Mesenchymal stem cell (in vitro differentiated cells and primary cell): ENCODE measurements at regions not wholly inside any gene's neighbourhood (a gene's known extent, or its start where the extent isn't known, plus 50 kb on each side); places are given as distances from the start of the nearest gene placed in this dataset.
A peak's percentile ranks its signal among the peaks of the same experiment; 100 is the strongest.

ENCODE experiments used
- DNase-seq: peaks from one replicate; pipeline ENCODE4 v3.0.0-alpha.2; 2013
- H2AFZ ChIP-seq: one replicate; pipeline ENCODE4 v1.6.1; 2013; ENCODE audit warnings: low read depth, mild to moderate bottlenecking, control low read depth, inconsistent platforms, low read length, moderate library complexity
- H2AK5ac ChIP-seq: 2 replicates; pipeline ENCODE4 v1.6.1; 2013; ENCODE audit warnings: low read length, moderate library complexity, mild to moderate bottlenecking, inconsistent platforms; ENCODE audit not compliant: severe bottlenecking
- H2BK120ac ChIP-seq: one replicate; pipeline ENCODE4 v1.6.1; 2013; ENCODE audit warnings: low read depth, mild to moderate bottlenecking, inconsistent platforms, low read length, moderate library complexity
- H2BK12ac ChIP-seq, 2 experiments: one replicate each; pipeline ENCODE4 v1.6.1; 2013; ENCODE audit warnings: inconsistent platforms in 2 of 2, low read length in 2 of 2, mild to moderate bottlenecking in 2 of 2, moderate library complexity in 2 of 2, control low read depth in 1 of 2
- H2BK15ac ChIP-seq: one replicate; pipeline ENCODE4 v1.6.1; 2013; ENCODE audit warnings: mild to moderate bottlenecking, low read depth, inconsistent platforms; ENCODE audit not compliant: poor library complexity, severe bottlenecking
- H2BK5ac ChIP-seq: 2 replicates; pipeline ENCODE4 v1.6.1; 2013; ENCODE audit warnings: low read depth, mild to moderate bottlenecking, low read length, control low read depth, inconsistent platforms; ENCODE audit not compliant: poor library complexity, severe bottlenecking
- H3K14ac ChIP-seq, 2 experiments: one replicate each; pipeline ENCODE4 v1.6.1; 2013; ENCODE audit warnings: inconsistent platforms in 2 of 2, low read length in 2 of 2, control low read depth in 1 of 2, mild to moderate bottlenecking in 1 of 2, moderate library complexity in 1 of 2
- H3K18ac ChIP-seq, 2 experiments: one replicate each; pipeline ENCODE4 v1.6.1; 2013; ENCODE audit warnings: inconsistent platforms in 2 of 2, low read length in 2 of 2, control low read depth in 1 of 2, low read depth in 1 of 2, mild to moderate bottlenecking in 1 of 2
- H3K23ac ChIP-seq, 2 experiments: one replicate each; pipeline ENCODE4 v1.6.1; 2013; ENCODE audit warnings: inconsistent platforms in 2 of 2, low read length in 2 of 2, mild to moderate bottlenecking in 2 of 2, moderate library complexity in 2 of 2, control low read depth in 1 of 2
- H3K27ac ChIP-seq: 2 replicates; pipeline ENCODE4 v1.5.1; 2013; ENCODE audit warnings: mild to moderate bottlenecking, moderate library complexity, low read length, control low read depth, inconsistent platforms; ENCODE audit not compliant: poor library complexity, severe bottlenecking
- H3K27me3 ChIP-seq, 2 experiments: 2 replicates each; pipeline versions ENCODE4 v1.6.1 to v1.7.0; 2013; ENCODE audit warnings: low read length in 2 of 2, mild to moderate bottlenecking in 2 of 2, moderate library complexity in 2 of 2, control low read depth in 1 of 2, inconsistent platforms in 1 of 2; ENCODE audit not compliant: control insufficient read depth in 1 of 2, insufficient read depth in 1 of 2
- H3K36me3 ChIP-seq, 2 experiments: 2 replicates each; pipeline versions ENCODE4 v1.6.1 to v1.7.0; 2013; ENCODE audit warnings: low read length in 2 of 2, control low read depth in 1 of 2, inconsistent platforms in 1 of 2, low read depth in 1 of 2, mild to moderate bottlenecking in 1 of 2; ENCODE audit not compliant: insufficient read depth in 2 of 2, control insufficient read depth in 1 of 2
- H3K4ac ChIP-seq, 2 experiments: one replicate each; pipeline ENCODE4 v1.6.1; 2013; ENCODE audit warnings: inconsistent platforms in 2 of 2, low read length in 2 of 2, mild to moderate bottlenecking in 2 of 2, moderate library complexity in 2 of 2, control low read depth in 1 of 2, low read depth in 1 of 2
- H3K4me1 ChIP-seq: 2 replicates; pipeline ENCODE4 v1.6.1; 2013; ENCODE audit warnings: low read depth, low read length, control low read depth; ENCODE audit not compliant: control insufficient read depth, insufficient read depth
- H3K4me2 ChIP-seq: 2 replicates; pipeline ENCODE4 v1.6.1; 2013; ENCODE audit warnings: low read length, mild to moderate bottlenecking, inconsistent platforms; ENCODE audit not compliant: poor library complexity, severe bottlenecking
- H3K4me3 ChIP-seq, 2 experiments: 2 replicates each; pipeline versions ENCODE4 v1.5.1 to v1.7.0; 2013; ENCODE audit warnings: low read length in 2 of 2, mild to moderate bottlenecking in 2 of 2, control low read depth in 1 of 2, low read depth in 1 of 2; ENCODE audit not compliant: insufficient read depth in 1 of 2
- H3K79me1 ChIP-seq: replicated peaks from 2 replicates; pipeline ENCODE4 v1.6.1; 2013; ENCODE audit warnings: mild to moderate bottlenecking, control low read depth, low read length, inconsistent platforms; ENCODE audit not compliant: poor library complexity, severe bottlenecking
- H3K9ac ChIP-seq: 2 replicates; pipeline ENCODE4 v1.7.0; 2013; ENCODE audit warnings: mild to moderate bottlenecking, low read length, moderate library complexity
- H3K9me3 ChIP-seq: 2 replicates; pipeline ENCODE4 v1.7.0; 2013; ENCODE audit warnings: mild to moderate bottlenecking, low read length; ENCODE audit not compliant: control insufficient read depth
- H4K8ac ChIP-seq: one replicate; pipeline ENCODE4 v1.6.1; 2013; ENCODE audit warnings: inconsistent platforms, mild to moderate bottlenecking, low read length, moderate library complexity
- H4K91ac ChIP-seq: one replicate; pipeline ENCODE4 v1.6.1; 2013; ENCODE audit warnings: mild to moderate bottlenecking, low read length, inconsistent platforms
- WGBS: methylation state at CpG from one replicate; pipeline ENCODE4 v1.1.7; 2013; ENCODE audit warnings: mixed read lengths; 5-methylcytosine and 5-hydroxymethylcytosine counted together

DNA sequence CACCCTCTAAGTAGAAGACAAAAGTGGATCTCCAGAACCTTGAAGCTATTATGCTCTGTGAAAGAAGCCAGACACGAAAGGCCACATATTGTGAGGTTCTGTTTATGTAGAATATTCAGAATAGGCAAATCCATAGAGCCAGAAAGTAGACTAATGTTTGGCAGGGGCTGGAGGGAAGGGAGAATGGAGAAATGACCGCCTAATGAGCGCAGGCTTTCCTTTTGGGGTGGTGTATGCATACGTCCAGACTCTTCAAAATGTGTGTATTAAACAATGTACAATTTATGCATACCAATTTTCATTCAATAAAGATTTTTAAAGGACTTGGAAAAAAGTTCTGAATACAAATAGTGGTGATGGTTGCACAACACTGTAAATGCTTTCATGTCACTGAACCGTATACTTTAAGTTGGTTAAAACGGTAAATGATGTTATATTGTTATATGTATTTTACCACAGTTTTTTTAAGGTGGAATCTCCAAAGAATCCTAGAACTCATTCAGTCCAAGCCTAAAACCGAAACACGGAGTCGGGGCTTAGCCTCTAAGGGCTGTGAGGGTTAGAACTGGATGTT lies 397.4 kb downstream of the SOX9 start:
- Histone ChIP-seq H3K4me2 (no peak overlapping the region), H3K4me1 (peaks cover 36% of the 10 kb centered on the region)
- WGBS, result 99% methylated on average over 5 of the region's 9 CpGs

DNA sequence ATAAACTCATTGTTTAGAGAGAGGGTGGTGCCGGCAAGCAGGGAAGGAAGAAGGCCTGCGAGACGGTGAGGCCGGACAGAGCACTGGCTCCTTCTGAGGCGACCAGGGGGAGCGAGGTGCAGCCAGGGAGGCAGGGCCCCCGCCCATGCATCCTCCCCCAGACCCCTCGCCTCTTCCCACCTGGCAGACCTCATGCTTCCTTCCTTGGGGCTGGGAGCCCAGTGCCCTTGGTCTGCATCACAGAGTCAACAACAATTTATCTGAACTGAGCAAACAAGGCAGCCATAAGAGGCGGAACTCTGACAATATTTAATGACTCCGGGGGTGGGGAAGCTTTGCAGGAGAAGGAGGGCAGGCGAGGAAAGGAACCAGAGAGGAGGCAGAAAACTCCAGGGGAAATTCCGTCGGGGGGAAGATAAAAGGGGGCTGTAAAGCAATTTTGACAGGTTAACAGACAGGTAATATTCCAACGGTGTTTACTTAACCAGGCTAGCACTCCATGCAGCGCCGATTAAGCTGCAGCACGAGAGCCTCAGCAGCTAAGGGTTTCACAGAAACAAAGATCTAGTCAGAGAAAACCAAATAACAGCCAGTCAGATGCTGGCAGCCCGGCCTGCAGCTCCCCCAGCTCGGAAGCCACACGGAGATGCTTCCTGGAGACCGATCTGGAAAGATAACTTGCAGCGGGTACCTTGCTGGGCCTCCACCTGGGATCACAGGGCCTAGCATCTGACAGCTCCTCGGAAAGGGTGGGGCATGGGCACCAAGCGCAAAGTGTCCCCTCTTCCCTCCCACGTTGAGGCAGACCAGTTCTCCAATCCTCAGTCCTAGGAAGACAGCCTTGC lies 398.2 kb downstream of the SOX9 start:
- Histone ChIP-seq H2BK120ac (no peak overlapping the region), H3K14ac (peak overlapping the region in 1 of 2 experiments; percentile 64), H3K4me3 (no peak overlapping the region), H2AFZ (no peak overlapping the region), H3K4ac (peak overlapping the region in 1 of 2 experiments; percentile 60), H3K23ac (no peak overlapping the region), H3K4me2 (peak overlapping the region; percentile 53), H2BK5ac (no peak overlapping the region), H3K9ac (no peak overlapping the region), H3K36me3 (no peaks in the 10 kb centered on the region), H3K4me1 (peaks cover 36% of the 10 kb centered on the region), H4K8ac (peak overlapping the region; percentile 87), H4K91ac (no peak overlapping the region), H3K9me3 (no peaks in the 10 kb centered on the region), H2BK12ac (peak overlapping the region in 1 of 2 experiments; percentile 59), H3K27ac (peak overlapping the region; percentile 18), H2AK5ac (peak overlapping the region; percentile 20), H3K27me3 (no peaks in the 10 kb centered on the region), H3K18ac (no peak overlapping the region), H3K79me1 (peaks cover 10% of the 10 kb centered on the region), H2BK15ac (no peak overlapping the region)
- no peak for DNase-seq
- 68% methylated on average over 23 of the region's 25 CpGs for WGBS

More for the DNA sequence above, 397.4 kb downstream of the SOX9 start:
- H3K27me3 ChIP-seq, result no peaks in the 10 kb centered on the region
- H3K18ac ChIP-seq, result no peak overlapping the region
- no peaks in the 10 kb centered on the region for H3K36me3 ChIP-seq
- H3K79me1 ChIP-seq, result peaks cover 7% of the 10 kb centered on the region
- H3K4me3 ChIP-seq, result no peak overlapping the region
- H3K9ac ChIP-seq, result no peak overlapping the region
- H2AK5ac ChIP-seq, result no peak overlapping the region
- no peaks in the 10 kb centered on the region for H3K9me3 ChIP-seq
- peak overlapping the region in 1 of 2 experiments; percentile 59 for H2BK12ac ChIP-seq
- H2BK5ac ChIP-seq, result no peak overlapping the region
- no peak overlapping the region for H2AFZ ChIP-seq
- no peak overlapping the region for H3K23ac ChIP-seq
- no peak overlapping the region for H3K4ac ChIP-seq
- H2BK15ac ChIP-seq, result no peak overlapping the region
- no peak overlapping the region for H4K8ac ChIP-seq
- H3K14ac ChIP-seq, result no peak overlapping the region
- H2BK120ac ChIP-seq, result no peak overlapping the region
- H3K27ac ChIP-seq, result peak overlapping the region; percentile 18
- DNase-seq, result no peak
- H4K91ac ChIP-seq, result no peak overlapping the region

DNA sequence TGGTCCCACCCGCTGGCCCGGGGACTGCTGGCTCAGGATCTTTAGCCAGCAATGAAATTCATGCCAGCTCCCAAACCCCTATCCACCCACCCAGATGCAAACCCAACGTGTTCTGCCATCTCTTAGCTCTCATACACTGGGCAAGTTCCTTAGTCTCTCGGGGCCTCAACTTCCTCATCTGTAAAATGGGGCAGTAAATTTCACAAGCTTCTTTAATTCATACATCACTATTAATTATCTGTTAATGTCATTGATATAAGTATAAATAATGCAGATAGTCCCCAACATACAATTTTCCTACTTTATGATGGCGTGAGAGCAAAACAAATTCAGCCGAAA lies 398.7 kb downstream of the SOX9 start:
- no peak overlapping the region for H3K14ac ChIP-seq
- H3K23ac ChIP-seq, result no peak overlapping the region
- peaks cover 10% of the 10 kb centered on the region for H3K79me1 ChIP-seq
- no peak overlapping the region for H2AFZ ChIP-seq
- no peak overlapping the region for H3K9ac ChIP-seq
- no peak overlapping the region for H2BK5ac ChIP-seq
- no peak overlapping the region for H2BK120ac ChIP-seq
- whole genome bisulfite sequencing, result 93% methylated on average over 3 of the region's 6 CpGs
- no peak overlapping the region for H3K4ac ChIP-seq
- no peak overlapping the region for H3K18ac ChIP-seq
- H4K91ac ChIP-seq, result no peak overlapping the region
- H2BK12ac ChIP-seq, result no peak overlapping the region
- no peak overlapping the region for H2BK15ac ChIP-seq
- H3K4me3 ChIP-seq, result no peak overlapping the region
- H3K4me2 ChIP-seq, result no peak overlapping the region
- no peaks in the 10 kb centered on the region for H3K9me3 ChIP-seq
- no peak overlapping the region for H4K8ac ChIP-seq
- H3K27me3 ChIP-seq, result no peaks in the 10 kb centered on the region
- H2AK5ac ChIP-seq, result peak overlapping the region; percentile 20
- no peak overlapping the region for H3K27ac ChIP-seq
- H3K36me3 ChIP-seq, result no peaks in the 10 kb centered on the region
- peaks cover 35% of the 10 kb centered on the region for H3K4me1 ChIP-seq
- no peak for DNase-seq

DNA sequence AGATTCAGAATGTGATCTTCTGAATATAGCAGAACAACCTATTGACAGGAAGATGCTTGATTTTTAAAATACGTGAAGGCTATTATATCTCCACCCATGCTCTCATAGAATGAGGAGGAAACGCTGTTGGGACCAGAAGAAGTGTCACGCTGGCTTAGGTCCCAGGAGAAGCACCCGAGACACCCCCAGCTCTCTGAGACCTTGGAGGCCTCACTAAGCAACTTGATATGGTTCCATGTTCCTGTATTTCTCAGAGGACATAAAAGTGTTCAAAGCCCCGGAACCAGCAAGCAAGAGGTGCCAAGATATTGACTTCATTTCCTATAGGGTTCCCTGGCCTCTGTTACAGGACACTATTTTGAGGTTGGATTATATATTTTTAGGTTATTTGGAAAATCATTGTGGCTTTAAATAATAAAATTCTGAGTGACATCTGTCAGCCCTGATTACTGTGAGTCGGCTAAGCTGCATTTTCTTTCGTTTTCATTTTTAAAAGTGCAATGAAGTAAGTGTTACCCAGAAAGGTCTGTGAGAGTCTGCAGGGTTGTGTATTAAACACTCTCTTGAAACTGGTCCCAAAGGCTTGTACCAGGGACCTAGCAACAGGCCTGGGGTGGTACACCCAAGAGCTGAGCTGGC lies 400.0 kb downstream of the SOX9 start:
- no peak overlapping the region for H2BK120ac ChIP-seq
- H3K14ac ChIP-seq, result no peak overlapping the region
- peaks cover 24% of the 10 kb centered on the region for H3K4me1 ChIP-seq
- H3K9me3 ChIP-seq, result no peaks in the 10 kb centered on the region
- H2BK5ac ChIP-seq, result no peak overlapping the region
- no peak overlapping the region for H3K4ac ChIP-seq
- no peak overlapping the region for H4K8ac ChIP-seq
- peak overlapping the region in 1 of 2 experiments; percentile 50 for H3K23ac ChIP-seq
- H4K91ac ChIP-seq, result no peak overlapping the region
- no peak for DNase-seq
- H2AFZ ChIP-seq, result no peak overlapping the region
- no peaks in the 10 kb centered on the region for H3K27me3 ChIP-seq
- no peak overlapping the region for H2BK15ac ChIP-seq
- no peak overlapping the region for H3K18ac ChIP-seq
- peak overlapping the region; percentile 31 for H2AK5ac ChIP-seq
- no peak overlapping the region for H2BK12ac ChIP-seq
- H3K79me1 ChIP-seq, result peaks cover 10% of the 10 kb centered on the region
- 96% methylated on average over 7 of the region's 7 CpGs for WGBS
- H3K27ac ChIP-seq, result no peak overlapping the region
- no peaks in the 10 kb centered on the region for H3K36me3 ChIP-seq
- no peak overlapping the region for H3K4me2 ChIP-seq
- no peak overlapping the region for H3K9ac ChIP-seq
- H3K4me3 ChIP-seq, result no peak overlapping the region
